ENCODE measurements at regions not wholly inside any gene's neighbourhood (a gene's known extent, or its start where the extent isn't known, plus 50 kb on each side); places are given as distances from the start of the nearest gene placed in this dataset.
A peak's percentile ranks its signal among the peaks of the same experiment; 100 is the strongest.
"Not testable (repeated sequence)": the region's sequence is repeated elsewhere in the genome, so short reads cannot be mapped to it uniquely, and the experiment has no call there.

GRCh38 chr6:16822975-16823717, 61.9 kb upstream of the ATXN1 start:
- WGBS: 92% methylated on average over 8 of the region's 8 CpGs
- no peaks in the 10 kb centered on the region for H3K4me1 ChIP-seq
- no peak overlapping the region for H3K4me3 ChIP-seq
- intact Hi-C loops (cut with DNase I): no loop called here
- no peak for DNase-seq (ENCODE audit: extremely low spot score)
- no peak overlapping the region for H3K27ac ChIP-seq (replicated peaks in 1 of 4)
- TF ChIP-seq EP300 (IDR thresholded peaks at IDR 0.05): no peak
- TF ChIP-seq POLR2A (IDR thresholded peaks at IDR 0.05; ENCODE audit: low read depth): no peak
- TF ChIP-seq CTCF (IDR thresholded peaks at IDR 0.05): no peak
- TF ChIP-seq POLR2AphosphoS5 (IDR thresholded peaks at IDR 0.05): no peak
- H3K27me3 ChIP-seq: no peaks in the 10 kb centered on the region
- H3K36me3 ChIP-seq: no peaks in the 10 kb centered on the region
- H3K9me3 ChIP-seq: no peaks in the 10 kb centered on the region

GRCh38 chr6:16822529-16822928, 61.3 kb upstream of the ATXN1 start:
- no peak overlapping the region for H3K4me3 ChIP-seq
- 95% methylated on average over 2 of the region's 2 CpGs for WGBS
- H3K27ac ChIP-seq (replicated peaks in 1 of 4): no peak overlapping the region
- H3K9me3 ChIP-seq: no peaks in the 10 kb centered on the region
- DNase-seq (ENCODE audit: extremely low spot score): no peak
- TF ChIP-seq POLR2A (IDR thresholded peaks at IDR 0.05; ENCODE audit: low read depth) (no peak), POLR2AphosphoS5 (IDR thresholded peaks at IDR 0.05) (no peak), EP300 (IDR thresholded peaks at IDR 0.05) (no peak), CTCF (IDR thresholded peaks at IDR 0.05) (no peak)
- intact Hi-C loops (cut with DNase I): no loop called here
- H3K36me3 ChIP-seq: no peaks in the 10 kb centered on the region
- no peaks in the 10 kb centered on the region for H3K27me3 ChIP-seq
- no peaks in the 10 kb centered on the region for H3K4me1 ChIP-seq

GRCh38 chr6:16821834-16822264, 60.6 kb upstream of the ATXN1 start:
- Histone ChIP-seq H3K27me3 (no peaks in the 10 kb centered on the region), H3K4me1 (no peaks in the 10 kb centered on the region), H3K36me3 (no peaks in the 10 kb centered on the region), H3K9me3 (no peaks in the 10 kb centered on the region), H3K4me3 (no peak overlapping the region), H3K27ac (replicated peaks in 1 of 4) (no peak overlapping the region)
- WGBS: 94% methylated on average over 5 of the region's 5 CpGs
- TF ChIP-seq POLR2A (IDR thresholded peaks at IDR 0.05; ENCODE audit: low read depth) (no peak), CTCF (IDR thresholded peaks at IDR 0.05) (no peak), EP300 (IDR thresholded peaks at IDR 0.05) (no peak), POLR2AphosphoS5 (IDR thresholded peaks at IDR 0.05) (no peak)
- DNase-seq (ENCODE audit: extremely low spot score): no peak
- intact Hi-C loops (cut with DNase I): no loop called here

GRCh38 chr6:16820262-16820661, 59.0 kb upstream of the ATXN1 start:
- WGBS: 99% methylated on average over 3 of the region's 3 CpGs
- H3K27ac ChIP-seq (replicated peaks in 1 of 4); H3K4me1 ChIP-seq; H3K36me3 ChIP-seq; intact Hi-C loops (cut with DNase I); H3K9me3 ChIP-seq; H3K4me3 ChIP-seq; DNase-seq (ENCODE audit: extremely low spot score); H3K27me3 ChIP-seq: not testable (repeated sequence)

- H3K27ac ChIP-seq (replicated peaks in 1 of 4): no peak overlapping the region
- no peaks in the 10 kb centered on the region for H3K36me3 ChIP-seq
- no peak for DNase-seq (ENCODE audit: extremely low spot score)
- H3K27me3 ChIP-seq: no peaks in the 10 kb centered on the region
- H3K9me3 ChIP-seq: no peaks in the 10 kb centered on the region
- H3K4me1 ChIP-seq: no peaks in the 10 kb centered on the region
- intact Hi-C loops (cut with DNase I): no loop called here
- TF ChIP-seq POLR2AphosphoS5 (IDR thresholded peaks at IDR 0.05): no peak
- no peak for TF ChIP-seq EP300 (IDR thresholded peaks at IDR 0.05)
- TF ChIP-seq POLR2A (IDR thresholded peaks at IDR 0.05; ENCODE audit: low read depth): no peak
- peak; percentile 22 to 36 (median 32) for TF ChIP-seq CTCF (IDR thresholded peaks at IDR 0.05)
- no peak overlapping the region for H3K4me3 ChIP-seq
- WGBS: 76% methylated on average over 3 of the region's 3 CpGs
Observed at GRCh38 chr6:16819752-16820151, 58.5 kb upstream of the ATXN1 start.

Data from esophagus muscularis mucosa (tissue), 4 donors.